WTC11 (cell line): ENCODE measurements at regions not wholly inside any gene's neighbourhood (a gene's known extent, or its start where the extent isn't known, plus 50 kb on each side); places are given as distances from the start of the nearest gene placed in this dataset.

Source experiments
- ATAC-seq: fragments of 200-7000 bp; cut with Tn5 transposase; 2 replicates; pipeline ENCODE4 v1.10.0; 2021; ENCODE audit warnings: mild to moderate bottlenecking, moderate library complexity
- CTCF ChIA-PET: fragments of 300-600 bp; sonication (Branson Sonifier 250); formaldehyde crosslinking; loops from one replicate; lab custom pipeline; 2021; ENCODE audit warnings: antibody characterized with exemption; lab: Charles Lee
- POLR2A ChIA-PET: fragments of 350-600 bp; sonication (Branson Sonifier 250); formaldehyde crosslinking; loops from one replicate; lab custom pipeline; 2021; ENCODE audit warnings: antibody characterized with exemption; lab: Charles Lee
- DNase-seq: peaks from one replicate; pipeline ENCODE4 v3.0.0; 2021; ENCODE audit warnings: low spot score
- H3K27ac Mint-ChIP-seq: 2 replicates; pipeline ENCODE4 v1.8.0; 2021; ENCODE audit warnings: mixed read lengths
- H3K27me3 Mint-ChIP-seq: 2 replicates; pipeline ENCODE4 v1.8.0; 2021; ENCODE audit warnings: low read depth, mild to moderate bottlenecking, moderate library complexity, mixed read lengths
- H3K36me3 Mint-ChIP-seq: 2 replicates; pipeline ENCODE4 v1.8.0; 2021; ENCODE audit warnings: mixed read lengths
- H3K4me1 Mint-ChIP-seq: 2 replicates; pipeline ENCODE4 v1.8.0; 2022; ENCODE audit warnings: mixed read lengths
- H3K4me3 Mint-ChIP-seq: 2 replicates; pipeline ENCODE4 v1.8.0; 2021; ENCODE audit warnings: mild to moderate bottlenecking, moderate library complexity, mixed read lengths
- H3K9me3 Mint-ChIP-seq: 2 replicates; pipeline ENCODE4 v1.8.0; 2021; ENCODE audit warnings: mixed read lengths
- FOXK1 ChIP-seq: sonication (generic); formaldehyde crosslinking; IDR thresholded peaks from 2 replicates; pipeline ENCODE4 v1.8.0; 2022; ENCODE audit warnings: mild to moderate bottlenecking, moderate library complexity, missing genetic modification reagents
- GTF2I ChIP-seq: fragments of 250-450 bp; sonication (Bioruptor Pico); conservative IDR thresholded peaks from 2 replicates; pipeline ENCODE4 v1.4.0; 2021; ENCODE audit warnings: mild to moderate bottlenecking
- JUN ChIP-seq: sonication (generic); formaldehyde crosslinking; IDR thresholded peaks from 2 replicates; pipeline ENCODE4 v1.8.0; 2023; ENCODE audit warnings: mild to moderate bottlenecking, missing genetic modification reagents
- RELA ChIP-seq: sonication (generic); formaldehyde crosslinking; IDR thresholded peaks from 2 replicates; pipeline ENCODE4 v1.8.1; 2022; ENCODE audit warnings: missing genetic modification reagents, mild to moderate bottlenecking, borderline replicate concordance
- RORB ChIP-seq: fragments of 250-450 bp; sonication (Bioruptor Pico); IDR thresholded peaks from 2 replicates; pipeline ENCODE4 v1.9.0; 2021; ENCODE audit warnings: mild to moderate bottlenecking
- SMAD3 ChIP-seq: sonication (generic); formaldehyde crosslinking; IDR thresholded peaks from 2 replicates; pipeline ENCODE4 v1.8.0; 2022; ENCODE audit warnings: missing genetic modification reagents, mild to moderate bottlenecking, borderline replicate concordance
- SMAD4 ChIP-seq: sonication (generic); formaldehyde crosslinking; IDR thresholded peaks from 2 replicates; pipeline ENCODE4 v1.8.0; 2022; ENCODE audit warnings: mild to moderate bottlenecking, missing genetic modification reagents
- SP1 ChIP-seq: sonication (generic); formaldehyde crosslinking; conservative IDR thresholded peaks from 2 replicates; pipeline ENCODE4 v1.8.1; 2022; ENCODE audit warnings: missing genetic modification reagents
- STAT6 ChIP-seq: sonication (generic); formaldehyde crosslinking; conservative IDR thresholded peaks from 2 replicates; pipeline ENCODE4 v1.8.1; 2023; ENCODE audit warnings: mild to moderate bottlenecking, low read depth, missing genetic modification reagents, moderate library complexity
- TEAD4 ChIP-seq: sonication (generic); formaldehyde crosslinking; IDR thresholded peaks from 2 replicates; pipeline ENCODE4 v1.8.0; 2022; ENCODE audit warnings: mild to moderate bottlenecking, missing genetic modification reagents
- ZNF263 ChIP-seq: sonication (generic); formaldehyde crosslinking; IDR thresholded peaks from 2 replicates; pipeline ENCODE4 v1.8.1; 2022; ENCODE audit warnings: low read depth, mild to moderate bottlenecking, moderate library complexity, missing genetic modification reagents
- ZNF317 ChIP-seq: sonication (generic); formaldehyde crosslinking; IDR thresholded peaks from 2 replicates; pipeline ENCODE4 v1.8.1; 2023; ENCODE audit warnings: low read depth, mild to moderate bottlenecking, moderate library complexity, missing genetic modification reagents, borderline replicate concordance
- ZSCAN18 ChIP-seq: fragments of 250-450 bp; sonication (Bioruptor Pico); IDR thresholded peaks from 2 replicates; pipeline ENCODE4 v2.1.2; 2022; ENCODE audit warnings: mild to moderate bottlenecking, moderate library complexity
- TF ChIP-seq, protein P1 (sequence below): sonication (generic); formaldehyde crosslinking; IDR thresholded peaks from 2 replicates; pipeline ENCODE4 v1.8.1; 2022; ENCODE audit warnings: missing genetic modification reagents, borderline replicate concordance
- TF ChIP-seq, protein P2 (sequence below): sonication (generic); formaldehyde crosslinking; IDR thresholded peaks from 2 replicates; pipeline ENCODE4 v1.8.0; 2023; ENCODE audit warnings: mild to moderate bottlenecking, missing genetic modification reagents
- TF ChIP-seq, protein P3 (sequence below): fragments of 250-450 bp; sonication (Bioruptor Pico); IDR thresholded peaks from 2 replicates; pipeline ENCODE4 v1.9.0; 2021; ENCODE audit warnings: mild to moderate bottlenecking

DNA sequence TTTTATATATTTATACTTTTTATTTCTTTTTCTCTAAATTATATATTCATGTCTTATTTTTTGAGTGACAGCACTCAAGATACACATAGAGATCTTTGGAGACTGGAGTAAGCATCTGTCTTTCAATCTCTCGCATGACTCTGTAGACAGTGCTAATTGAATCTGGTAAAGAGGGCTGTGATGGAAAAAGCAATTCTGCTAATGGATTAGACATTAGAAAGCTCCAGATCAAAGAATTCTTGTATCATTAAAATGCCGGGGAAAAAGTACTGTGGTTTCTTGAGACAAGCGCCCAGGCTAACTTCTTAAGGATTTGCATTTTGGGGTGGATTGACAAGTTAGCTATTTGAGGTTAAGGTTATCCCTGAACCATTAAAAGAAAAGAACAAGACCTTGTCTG is 383.1 kb upstream of the TNP1 start (continued):
- TF ChIP-seq ZSCAN18 (CRISPR knock-in tag): no peak
- no peak for TF ChIP-seq ZNF263 (CRISPR knock-in tag)
- TF ChIP-seq, all 79 proteins: peak for 0

GRCh38 chr2:217231724-217232123 is 371.9 kb upstream of the TNP1 start:
- no peak for DNase-seq
- no peak overlapping the region for H3K27ac Mint-ChIP-seq
- no peak for ATAC-seq
- TF ChIP-seq STAT6 (CRISPR knock-in tag) (no peak), JUN (CRISPR knock-in tag) (no peak), SP1 (CRISPR knock-in tag) (no peak), FOXK1 (CRISPR knock-in tag) (no peak), RELA (CRISPR knock-in tag) (no peak), ZSCAN18 (CRISPR knock-in tag) (no peak), SMAD4 (CRISPR knock-in tag) (no peak), TEAD4 (no peak), ZNF317 (CRISPR knock-in tag) (no peak), GTF2I (CRISPR knock-in tag) (no peak), RORB (CRISPR knock-in tag) (no peak), SMAD3 (CRISPR knock-in tag) (no peak)
- TF ChIP-seq, protein P1, sequence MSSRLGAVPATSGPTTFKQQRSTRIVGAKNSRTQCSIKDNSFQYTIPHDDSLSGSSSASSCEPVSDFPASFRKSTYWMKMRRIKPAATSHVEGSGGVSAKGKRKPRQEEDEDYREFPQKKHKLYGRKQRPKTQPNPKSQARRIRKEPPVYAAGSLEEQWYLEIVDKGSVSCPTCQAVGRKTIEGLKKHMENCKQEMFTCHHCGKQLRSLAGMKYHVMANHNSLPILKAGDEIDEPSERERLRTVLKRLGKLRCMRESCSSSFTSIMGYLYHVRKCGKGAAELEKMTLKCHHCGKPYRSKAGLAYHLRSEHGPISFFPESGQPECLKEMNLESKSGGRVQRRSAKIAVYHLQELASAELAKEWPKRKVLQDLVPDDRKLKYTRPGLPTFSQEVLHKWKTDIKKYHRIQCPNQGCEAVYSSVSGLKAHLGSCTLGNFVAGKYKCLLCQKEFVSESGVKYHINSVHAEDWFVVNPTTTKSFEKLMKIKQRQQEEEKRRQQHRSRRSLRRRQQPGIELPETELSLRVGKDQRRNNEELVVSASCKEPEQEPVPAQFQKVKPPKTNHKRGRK (CRISPR knock-in tag): no peak
- TF ChIP-seq, protein P2, sequence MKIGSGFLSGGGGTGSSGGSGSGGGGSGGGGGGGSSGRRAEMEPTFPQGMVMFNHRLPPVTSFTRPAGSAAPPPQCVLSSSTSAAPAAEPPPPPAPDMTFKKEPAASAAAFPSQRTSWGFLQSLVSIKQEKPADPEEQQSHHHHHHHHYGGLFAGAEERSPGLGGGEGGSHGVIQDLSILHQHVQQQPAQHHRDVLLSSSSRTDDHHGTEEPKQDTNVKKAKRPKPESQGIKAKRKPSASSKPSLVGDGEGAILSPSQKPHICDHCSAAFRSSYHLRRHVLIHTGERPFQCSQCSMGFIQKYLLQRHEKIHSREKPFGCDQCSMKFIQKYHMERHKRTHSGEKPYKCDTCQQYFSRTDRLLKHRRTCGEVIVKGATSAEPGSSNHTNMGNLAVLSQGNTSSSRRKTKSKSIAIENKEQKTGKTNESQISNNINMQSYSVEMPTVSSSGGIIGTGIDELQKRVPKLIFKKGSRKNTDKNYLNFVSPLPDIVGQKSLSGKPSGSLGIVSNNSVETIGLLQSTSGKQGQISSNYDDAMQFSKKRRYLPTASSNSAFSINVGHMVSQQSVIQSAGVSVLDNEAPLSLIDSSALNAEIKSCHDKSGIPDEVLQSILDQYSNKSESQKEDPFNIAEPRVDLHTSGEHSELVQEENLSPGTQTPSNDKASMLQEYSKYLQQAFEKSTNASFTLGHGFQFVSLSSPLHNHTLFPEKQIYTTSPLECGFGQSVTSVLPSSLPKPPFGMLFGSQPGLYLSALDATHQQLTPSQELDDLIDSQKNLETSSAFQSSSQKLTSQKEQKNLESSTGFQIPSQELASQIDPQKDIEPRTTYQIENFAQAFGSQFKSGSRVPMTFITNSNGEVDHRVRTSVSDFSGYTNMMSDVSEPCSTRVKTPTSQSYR (CRISPR knock-in tag): no peak
- TF ChIP-seq, protein P3, sequence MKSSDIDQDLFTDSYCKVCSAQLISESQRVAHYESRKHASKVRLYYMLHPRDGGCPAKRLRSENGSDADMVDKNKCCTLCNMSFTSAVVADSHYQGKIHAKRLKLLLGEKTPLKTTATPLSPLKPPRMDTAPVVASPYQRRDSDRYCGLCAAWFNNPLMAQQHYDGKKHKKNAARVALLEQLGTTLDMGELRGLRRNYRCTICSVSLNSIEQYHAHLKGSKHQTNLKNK (CRISPR knock-in tag): no peak
- TF ChIP-seq, all 79 proteins: peak for 0
- Mint-ChIP-seq H3K36me3 (peaks cover 1% of the 10 kb centered on the region), H3K4me3 (no peak overlapping the region), H3K9me3 (peaks cover 6% of the 10 kb centered on the region), H3K27me3 (peaks cover 2% of the 10 kb centered on the region; the same call in 1 of the 2 replicates), H3K4me1 (no peaks in the 10 kb centered on the region)
- POLR2A ChIA-PET: interaction anchor here (0.6 kb wide), 1 partner anchor 33 kb away, joined by 3 read pairs; no protein-coding TSS in a partner anchor
- CTCF ChIA-PET: no interaction called here
